ENCODE measurements at regions not wholly inside any gene's neighbourhood (a gene's known extent, or its start where the extent isn't known, plus 50 kb on each side); places are given as distances from the start of the nearest gene placed in this dataset.

GRCh38 chr21:35926003-35926740 is 134.2 kb downstream of the SETD4 start:
- no peak for FAIRE-seq
- H3K36me3 ChIP-seq (ENCODE audit: control insufficient read depth in 2 of 2, extremely low read depth in 1 of 2, insufficient read depth in 2 of 2, low read length in 2 of 2): no peaks in the 10 kb centered on the region

More at GRCh38 chr21:35926003-35926740, 134.2 kb downstream of the SETD4 start:
- POLR2A ChIA-PET: no interaction called here
- H3K9me1 ChIP-seq (replicated peaks; ENCODE audit: control insufficient read depth, extremely low read depth, insufficient read depth, low read length): no peaks in the 10 kb centered on the region
- DNase-seq (ENCODE audit: low read depth, low spot score): no peak
- CTCF ChIA-PET: interaction anchor here (1.3 to 1.9 kb wide), 6 partner anchors 13 to 1181 kb away, joined by 3 to 7 read pairs (median 4); no protein-coding TSS in a partner anchor
- no peak overlapping the region for H3K27ac ChIP-seq (ENCODE audit: insufficient read depth, low read depth, low read length)
- intact Hi-C loops (cut with micrococcal nuclease) (no loop called here), dilution Hi-C loops (cut with MboI; ENCODE audit: extremely low pct_ligation_motif_present, low sequenced_read_pairs) (no loop called here)
- no peaks in the 10 kb centered on the region for H4K20me1 ChIP-seq (replicated peaks; ENCODE audit: control insufficient read depth, extremely low read depth, insufficient read depth, low read length)
- H3K4me2 ChIP-seq (ENCODE audit: insufficient read depth, low read length): no peak overlapping the region
- H3K79me2 ChIP-seq (ENCODE audit: control insufficient read depth, insufficient read depth, low read length): no peaks in the 10 kb centered on the region
- TF ChIP-seq JUN (IDR thresholded peaks at IDR 0.05; ENCODE audit: borderline replicate concordance, insufficient read depth, insufficient read length, low read depth): no peak
- no peak for TF ChIP-seq MYC (IDR thresholded peaks at IDR 0.05; ENCODE audit: low read depth, low read length)
- TF ChIP-seq GATA2 (IDR thresholded peaks at IDR 0.05; ENCODE audit: insufficient read depth, insufficient read length, low read depth, low read length): no peak
- TF ChIP-seq, protein P1, sequence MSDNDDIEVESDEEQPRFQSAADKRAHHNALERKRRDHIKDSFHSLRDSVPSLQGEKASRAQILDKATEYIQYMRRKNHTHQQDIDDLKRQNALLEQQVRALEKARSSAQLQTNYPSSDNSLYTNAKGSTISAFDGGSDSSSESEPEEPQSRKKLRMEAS (IDR thresholded peaks at IDR 0.05; ENCODE audit: insufficient read depth, insufficient read length): no peak
- no peak for TF ChIP-seq POLR2A (IDR thresholded peaks at IDR 0.05; ENCODE audit: low read depth, low read length)
- TF ChIP-seq FOS (IDR thresholded peaks at IDR 0.05; ENCODE audit: borderline replicate concordance, insufficient read depth, low read length): no peak
- TF ChIP-seq POLR2AphosphoS5 (IDR thresholded peaks at IDR 0.05; ENCODE audit: insufficient read depth, low read depth, low read length): no peak
- no peak for TF ChIP-seq CTCF (IDR thresholded peaks at IDR 0.05; ENCODE audit: extremely low read depth in 1 of 2, insufficient read depth in 1 of 2, low read depth in 1 of 2, low read length in 2 of 2)
- no peak for TF ChIP-seq EZH2 (IDR thresholded peaks at IDR 0.05; ENCODE audit: borderline replicate concordance, low read depth, low read length, severe bottlenecking)
- no peak overlapping the region for H3K4me3 ChIP-seq (replicated peaks in 1 of 3; ENCODE audit: insufficient read depth in 1 of 3, low read depth in 1 of 3, low read length in 3 of 3)
- H3K27me3 ChIP-seq (ENCODE audit: control insufficient read depth in 2 of 2, insufficient read depth in 2 of 2, low read length in 2 of 2): no peaks in the 10 kb centered on the region
- H3K9ac ChIP-seq (replicated peaks; ENCODE audit: extremely low read depth, insufficient read depth, low read length): no peak overlapping the region
- H3K4me1 ChIP-seq (ENCODE audit: control insufficient read depth, extremely low read depth, insufficient read depth, low read length): peaks cover 11% of the 10 kb centered on the region
- no peak overlapping the region for H2AFZ ChIP-seq (ENCODE audit: low read depth, low read length)
- BruUV-seq (replicated peaks): no TSS peak
- H3K9me3 ChIP-seq (replicated peaks; ENCODE audit: control insufficient read depth, insufficient read depth, low read length): no peaks in the 10 kb centered on the region

Data from endothelial cell of umbilical vein (primary cell).